ENCODE measurements at regions not wholly inside any gene's neighbourhood (a gene's known extent, or its start where the extent isn't known, plus 50 kb on each side); places are given as distances from the start of the nearest gene placed in this dataset.

DNA sequence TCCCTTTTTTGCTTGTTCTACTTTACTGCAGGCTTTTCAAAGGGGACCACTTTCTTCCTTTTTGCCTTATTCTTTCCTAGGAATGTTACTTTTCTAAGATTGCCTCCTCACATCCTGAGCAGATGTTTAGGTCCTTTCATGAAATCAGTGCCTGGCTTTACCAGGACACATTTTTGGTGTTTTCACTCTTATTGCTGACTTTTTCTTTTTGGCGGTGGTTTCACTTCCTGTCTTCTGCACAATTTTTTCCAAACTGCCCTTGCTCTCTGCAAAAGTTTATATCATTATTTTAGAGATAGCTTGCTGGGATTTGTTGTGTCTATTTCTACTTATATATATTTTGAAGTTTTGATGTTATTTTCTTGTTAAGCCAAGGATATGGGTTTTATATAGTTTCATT, 332.2 kb upstream of the MTPN start:
- no peak overlapping the region for H3K27ac Mint-ChIP-seq
- no peaks in the 10 kb centered on the region for H3K4me1 Mint-ChIP-seq
- Histone ChIP-seq H2BK5ac (ENCODE audit: insufficient read length, low read length) (no peak overlapping the region), H2BK15ac (ENCODE audit: low read depth, low read length) (no peak overlapping the region), H4K20me1 (ENCODE audit: control insufficient read depth, insufficient read depth, insufficient read length) (no peaks in the 10 kb centered on the region), H3K4me1 (ENCODE audit: insufficient read depth, low read length) (no peaks in the 10 kb centered on the region; the same call in 1 of the 2 replicates), H3K9ac (ENCODE audit: extremely low read depth, insufficient read length, low read length) (no peak overlapping the region), H2BK20ac (ENCODE audit: low read depth, low read length, poor library complexity, severe bottlenecking) (no peak overlapping the region), H3K9me3 (ENCODE audit: control insufficient read depth, low read depth, low read length) (no peaks in the 10 kb centered on the region), H2BK12ac (ENCODE audit: insufficient read length, low read depth, low read length) (no peak overlapping the region), H4K5ac (ENCODE audit: insufficient read length, low read depth, low read length) (no peak overlapping the region), H2AK5ac (ENCODE audit: insufficient read length, low read length) (no peak overlapping the region), H3K18ac (ENCODE audit: insufficient read length, low read depth, low read length) (no peak overlapping the region), H3K4ac (ENCODE audit: low read depth, low read length) (no peak overlapping the region), H3K23me2 (ENCODE audit: insufficient read length, low read depth, low read length, poor library complexity, severe bottlenecking) (no peaks in the 10 kb centered on the region), H4K8ac (replicated peaks; ENCODE audit: insufficient read length, low read depth, low read length) (no peak overlapping the region), H3K14ac (ENCODE audit: insufficient read depth, low read length) (no peak overlapping the region), H3K56ac (ENCODE audit: insufficient read length, low read depth, low read length) (no peak overlapping the region), H2BK120ac (ENCODE audit: low read depth, low read length, poor library complexity, severe bottlenecking) (no peak overlapping the region), H3T11ph (ENCODE audit: low read length) (no peak overlapping the region), H4K91ac (ENCODE audit: insufficient read length, low read depth, low read length) (no peak overlapping the region), H3K27ac (ENCODE audit: insufficient read length, low read depth, low read length) (no peak overlapping the region), H3K27me3 (ENCODE audit: insufficient read depth, low read length) (no peaks in the 10 kb centered on the region), H3K23ac (ENCODE audit: insufficient read length, low read depth, low read length) (no peak overlapping the region), H3K4me2 (ENCODE audit: insufficient read depth, insufficient read length, low read length) (no peak overlapping the region), H3K79me1 (ENCODE audit: insufficient read depth, low read depth, low read length, poor library complexity, severe bottlenecking) (no peaks in the 10 kb centered on the region), H3K79me2 (ENCODE audit: insufficient read depth, low read length) (no peaks in the 10 kb centered on the region), H2AFZ (ENCODE audit: low read length) (no peak overlapping the region)
- H3K4me3 Mint-ChIP-seq = no peak overlapping the region
- WGBS (ENCODE audit: extremely low coverage, insufficient read length, low lambda C conversion rate) = no CpG with 5 or more reads among the region's 1 CpG
- H3K9me3 Mint-ChIP-seq = peaks cover 7 to 14% of the 10 kb centered on the region in 2 experiments; a peak in 4 of 5 replicates
- no peak for DNase-seq
- peaks cover 0 to 12% (median 3%) of the 10 kb centered on the region in 3 experiments; a peak in 2 of 7 replicates for H3K36me3 Mint-ChIP-seq (ENCODE audit: insufficient read depth in 1 of 3, low read depth in 3 of 3)
- no peak for TF ChIP-seq CTCF (conservative IDR thresholded peaks at IDR 0.05)
- H3K27me3 Mint-ChIP-seq (ENCODE audit: low read depth) = no peaks in the 10 kb centered on the region
